Panc1 (cell line): ENCODE measurements at regions not wholly inside any gene's neighbourhood (a gene's known extent, or its start where the extent isn't known, plus 50 kb on each side); places are given as distances from the start of the nearest gene placed in this dataset.

Source experiments
- POLR2AphosphoS5 ChIP-seq: IDR thresholded peaks from 2 replicates; pipeline ENCODE4 v1.6.1; 2012; ENCODE audit warnings: mild to moderate bottlenecking, low read depth, low read length, moderate library complexity
- REST ChIP-seq, 2 experiments: IDR thresholded peaks; 2 replicates each; pipeline ENCODE4 v1.6.1; 2011 to 2012; ENCODE audit warnings: low read depth in 2 of 2, control low read depth in 1 of 2, low read length in 1 of 2, mild to moderate bottlenecking in 1 of 2, moderate library complexity in 1 of 2; ENCODE audit not compliant: insufficient read depth in 1 of 2
- TF ChIP-seq, protein P1 (sequence below): fragments of 450-650 bp; IDR thresholded peaks from 2 replicates; pipeline ENCODE4 v1.5.1; 2017; ENCODE audit warnings: mild to moderate bottlenecking

DNA sequence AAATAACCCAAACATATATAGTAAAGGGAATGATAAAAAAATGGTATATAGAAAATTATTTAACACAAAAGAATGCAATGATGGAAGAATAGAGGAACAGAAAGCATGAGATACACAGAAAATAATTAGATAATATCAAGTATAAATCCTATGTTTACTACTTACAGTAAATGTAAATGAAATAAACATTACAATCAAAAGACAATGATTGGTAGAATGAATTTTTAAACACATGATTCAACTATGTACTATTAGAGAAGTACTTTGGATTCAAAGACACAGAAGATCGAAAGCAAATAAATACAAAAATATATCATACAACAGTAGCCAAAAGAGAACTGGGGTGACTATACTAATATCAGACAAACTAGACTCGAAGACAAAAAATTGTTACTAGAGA, 97.6 kb upstream of the PARD3B start:
- TF ChIP-seq, protein P1, sequence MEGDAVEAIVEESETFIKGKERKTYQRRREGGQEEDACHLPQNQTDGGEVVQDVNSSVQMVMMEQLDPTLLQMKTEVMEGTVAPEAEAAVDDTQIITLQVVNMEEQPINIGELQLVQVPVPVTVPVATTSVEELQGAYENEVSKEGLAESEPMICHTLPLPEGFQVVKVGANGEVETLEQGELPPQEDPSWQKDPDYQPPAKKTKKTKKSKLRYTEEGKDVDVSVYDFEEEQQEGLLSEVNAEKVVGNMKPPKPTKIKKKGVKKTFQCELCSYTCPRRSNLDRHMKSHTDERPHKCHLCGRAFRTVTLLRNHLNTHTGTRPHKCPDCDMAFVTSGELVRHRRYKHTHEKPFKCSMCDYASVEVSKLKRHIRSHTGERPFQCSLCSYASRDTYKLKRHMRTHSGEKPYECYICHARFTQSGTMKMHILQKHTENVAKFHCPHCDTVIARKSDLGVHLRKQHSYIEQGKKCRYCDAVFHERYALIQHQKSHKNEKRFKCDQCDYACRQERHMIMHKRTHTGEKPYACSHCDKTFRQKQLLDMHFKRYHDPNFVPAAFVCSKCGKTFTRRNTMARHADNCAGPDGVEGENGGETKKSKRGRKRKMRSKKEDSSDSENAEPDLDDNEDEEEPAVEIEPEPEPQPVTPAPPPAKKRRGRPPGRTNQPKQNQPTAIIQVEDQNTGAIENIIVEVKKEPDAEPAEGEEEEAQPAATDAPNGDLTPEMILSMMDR = no peak
- TF ChIP-seq REST (IDR thresholded peaks at IDR 0.05; ENCODE audit: insufficient read depth in 1 of 2, low read depth in 2 of 2, low read length in 1 of 2) = no peak
- no peak for TF ChIP-seq POLR2AphosphoS5
